Lung microvascular endothelial cell (primary cell): ENCODE measurements at regions not wholly inside any gene's neighbourhood (a gene's known extent, or its start where the extent isn't known, plus 50 kb on each side); places are given as distances from the start of the nearest gene placed in this dataset.

Experiments
- DNase-seq, 2 donors: peaks; one replicate each; pipeline versions ENCODE4 v3.0.0 to v3.0.0-alpha.2; 2010; ENCODE audit warnings: low read depth in 2 of 2

GRCh38 chr13:78228211-78228610 lies 309.6 kb upstream of the EDNRB start:
- no peak for DNase-seq

DNA sequence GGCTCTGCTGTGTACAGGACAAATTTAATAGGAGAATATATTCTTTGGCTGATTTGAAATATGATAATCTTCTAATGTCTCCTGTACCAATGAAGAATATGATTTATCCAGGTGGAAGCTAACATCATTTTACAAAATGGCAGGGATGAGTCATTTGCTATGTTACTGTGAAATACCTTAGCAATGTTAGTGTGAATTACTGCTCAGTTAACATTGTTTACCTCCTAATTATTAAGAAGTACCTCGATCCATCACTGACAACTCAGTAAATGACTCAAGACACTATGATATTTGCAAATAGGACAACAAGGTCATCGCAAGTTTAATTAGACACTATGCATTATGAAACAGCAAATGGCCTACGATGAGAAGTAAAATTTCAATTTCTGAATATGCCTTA lies 309.1 kb upstream of the EDNRB start:
- DNase-seq, result no peak

GRCh38 chr13:78215458-78216108 lies 297.0 kb upstream of the EDNRB start:
- no peak for DNase-seq

- DNase-seq, result no peak
Measured at GRCh38 chr13:78201411-78201810, 282.8 kb upstream of the EDNRB start.

- no peak for DNase-seq
Measured at GRCh38 chr13:78198821-78199220, 280.2 kb upstream of the EDNRB start.

DNA sequence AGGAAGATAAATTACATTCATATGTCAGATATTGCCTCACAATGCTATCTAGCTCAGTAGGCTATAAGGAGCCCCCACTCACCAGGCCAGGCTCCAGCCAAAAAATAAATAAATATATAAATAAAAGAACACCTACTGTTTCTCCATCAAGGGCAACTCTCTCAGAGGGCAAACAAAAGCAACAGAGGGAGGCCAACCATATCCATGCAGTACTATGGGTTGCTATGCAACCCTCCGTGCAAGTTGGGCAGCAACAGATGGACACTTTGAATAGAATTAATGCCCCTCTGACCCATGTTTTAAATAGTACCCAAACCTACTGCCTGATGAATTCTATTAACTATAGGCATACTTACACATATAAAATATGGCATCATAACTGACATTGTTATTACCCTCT lies 279.8 kb upstream of the EDNRB start:
- no peak for DNase-seq

- DNase-seq, result no peak
Measured at GRCh38 chr13:78197231-78197630, 278.6 kb upstream of the EDNRB start.

DNA sequence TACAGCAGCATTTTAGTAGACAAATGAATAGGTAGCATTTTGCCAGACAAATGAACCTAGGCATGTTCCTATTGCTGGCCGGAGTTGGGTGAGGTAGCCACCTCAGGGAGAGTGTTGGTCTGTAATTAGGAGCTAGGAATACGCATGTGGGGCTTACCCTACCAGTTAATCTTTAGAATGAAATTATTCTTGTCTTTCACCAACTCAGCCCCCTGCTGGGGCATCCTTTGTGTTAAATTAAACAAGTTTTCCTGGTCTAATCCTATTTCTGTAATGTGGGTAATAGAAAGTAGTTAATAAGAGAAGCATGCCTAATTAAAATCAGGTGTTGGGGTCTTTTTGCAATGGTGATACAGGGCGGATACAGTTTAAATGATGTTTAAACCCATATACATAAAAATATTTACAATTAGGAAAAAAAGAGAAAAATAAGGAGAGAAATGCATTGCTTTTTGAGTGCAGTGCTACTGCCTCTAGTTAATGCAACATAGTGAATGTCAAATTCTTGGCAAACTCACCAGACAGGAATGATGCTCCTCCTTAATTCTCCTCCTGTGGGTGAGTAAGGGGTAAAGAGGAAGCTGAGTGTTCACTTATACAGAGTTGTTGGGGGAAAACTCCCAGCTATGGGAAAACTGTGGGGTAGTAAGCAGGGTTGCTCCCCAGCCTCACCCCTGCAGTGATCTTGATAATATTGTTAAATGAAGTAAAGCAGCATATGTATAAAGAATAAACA lies 276.4 kb upstream of the EDNRB start:
- peak in 1 of 2 donors; percentile 38 for DNase-seq

DNA sequence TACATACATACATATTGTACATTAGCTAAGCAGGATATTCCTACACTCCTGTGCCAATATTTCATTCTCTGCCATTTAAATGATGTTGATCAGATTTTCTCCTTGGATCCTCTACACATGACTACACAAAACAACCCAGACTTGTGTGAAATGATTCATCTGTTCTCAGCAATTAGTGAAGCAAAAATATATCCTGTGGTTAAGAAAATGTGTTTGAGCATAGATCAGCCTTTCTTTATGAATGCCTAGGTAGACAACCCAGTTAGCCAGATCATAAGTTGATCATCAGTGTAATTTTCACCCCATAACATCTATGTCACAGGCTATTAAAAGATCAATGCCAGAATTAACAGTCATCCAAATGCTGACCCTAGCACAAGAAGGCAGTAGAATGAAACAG lies 275.2 kb upstream of the EDNRB start:
- DNase-seq, result no peak

DNA sequence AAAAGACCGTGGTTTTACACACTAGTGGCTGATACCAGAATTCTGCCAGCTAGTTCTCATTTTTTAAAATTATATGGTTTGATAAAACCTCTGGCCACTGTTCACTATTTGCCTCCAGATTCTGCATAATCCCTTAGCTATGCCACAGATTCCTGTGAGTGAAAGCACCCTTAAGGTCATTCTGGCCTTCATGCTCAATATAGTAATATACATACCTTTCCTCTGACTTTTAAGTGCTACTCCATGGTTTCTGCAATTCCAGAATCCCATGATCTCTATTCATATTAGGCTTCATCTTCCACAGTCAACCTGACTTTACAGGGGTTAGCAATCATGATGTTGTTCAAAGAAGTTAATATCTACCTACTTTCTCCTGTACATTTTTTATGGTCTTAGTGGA lies 274.1 kb upstream of the EDNRB start:
- no peak for DNase-seq

DNA sequence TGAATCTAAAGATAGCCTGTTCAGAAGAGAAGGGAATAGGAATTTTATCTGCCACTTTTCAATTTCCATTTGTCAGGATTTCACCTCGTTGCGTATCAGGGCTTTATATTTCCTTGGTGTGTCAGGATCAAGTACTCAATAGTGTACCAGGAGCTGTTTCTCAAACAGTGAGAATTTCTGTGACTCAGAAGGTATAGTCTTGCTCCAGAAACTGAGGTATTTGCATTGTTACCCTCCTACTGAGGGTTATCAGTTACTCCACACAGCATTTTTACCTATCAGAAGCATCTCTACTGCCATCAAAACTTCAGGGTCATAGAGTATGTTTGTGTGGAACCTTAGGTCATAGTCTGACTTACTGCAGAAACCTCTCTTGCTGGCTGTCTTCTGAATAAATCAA lies 271.7 kb upstream of the EDNRB start:
- DNase-seq, result no peak

DNA sequence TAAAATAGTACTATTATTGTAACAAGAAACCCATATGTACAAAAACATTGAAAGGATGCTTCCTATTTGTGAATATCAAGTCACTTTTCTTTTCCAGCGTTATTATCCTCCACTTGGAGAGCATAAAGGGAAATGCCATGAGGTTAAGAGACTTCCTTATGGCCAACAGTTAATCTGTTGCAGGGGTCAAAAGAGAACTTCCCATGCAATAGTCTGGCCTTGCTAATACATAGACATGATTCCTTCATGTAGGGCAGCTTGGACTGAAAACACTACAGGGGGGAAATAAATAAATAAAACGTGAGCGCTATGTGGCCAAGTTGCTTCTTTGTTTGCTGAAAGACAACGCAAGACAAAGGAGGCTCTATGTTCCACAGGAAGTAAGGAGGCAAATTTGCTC lies 269.1 kb upstream of the EDNRB start:
- DNase-seq, result peak in 1 of 2 donors; percentile 54

- DNase-seq, result no peak
Measured at GRCh38 chr13:78185700-78186099, 267.1 kb upstream of the EDNRB start.

DNA sequence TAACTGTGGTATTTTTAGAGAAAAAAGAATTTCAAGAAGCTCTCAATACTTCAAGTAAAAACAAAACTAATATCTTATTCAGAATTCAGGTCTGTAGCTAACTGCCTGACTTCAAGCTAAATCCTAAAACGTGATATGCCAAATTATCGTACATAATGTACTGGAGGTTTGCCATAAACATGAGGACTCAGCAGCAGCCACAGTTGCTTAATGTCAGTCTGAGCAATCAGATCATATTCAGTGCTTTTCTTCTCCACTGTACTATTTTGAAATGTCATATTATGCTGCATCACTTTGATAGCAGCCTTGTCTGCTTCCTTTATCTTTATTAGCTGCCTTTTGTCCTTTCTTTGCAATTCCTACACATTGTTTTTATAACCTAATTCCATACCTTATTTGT lies 265.1 kb upstream of the EDNRB start:
- DNase-seq, result peak in 1 of 2 donors; percentile 4

DNA sequence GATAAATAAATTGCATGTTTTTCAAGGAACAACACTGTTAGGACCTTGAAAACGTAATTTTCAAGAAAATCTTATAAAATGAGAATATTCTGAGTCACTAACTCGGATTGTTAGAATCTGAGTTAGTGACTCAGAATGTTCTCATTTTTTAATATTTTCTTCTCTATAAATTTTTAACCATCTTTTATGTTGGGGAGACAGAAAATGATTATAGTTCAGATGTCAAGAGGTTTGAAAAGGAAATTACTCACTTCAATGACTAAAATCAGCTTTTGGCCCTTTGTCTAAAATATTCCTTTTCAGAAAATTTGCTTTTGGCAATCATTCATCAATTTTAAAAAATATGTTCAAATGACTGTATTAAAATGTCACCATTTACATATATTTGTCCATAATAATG lies 264.2 kb upstream of the EDNRB start:
- peak in 1 of 2 donors; percentile 2 for DNase-seq

GRCh38 chr13:78177306-78177705 lies 258.7 kb upstream of the EDNRB start:
- DNase-seq, result no peak

DNA sequence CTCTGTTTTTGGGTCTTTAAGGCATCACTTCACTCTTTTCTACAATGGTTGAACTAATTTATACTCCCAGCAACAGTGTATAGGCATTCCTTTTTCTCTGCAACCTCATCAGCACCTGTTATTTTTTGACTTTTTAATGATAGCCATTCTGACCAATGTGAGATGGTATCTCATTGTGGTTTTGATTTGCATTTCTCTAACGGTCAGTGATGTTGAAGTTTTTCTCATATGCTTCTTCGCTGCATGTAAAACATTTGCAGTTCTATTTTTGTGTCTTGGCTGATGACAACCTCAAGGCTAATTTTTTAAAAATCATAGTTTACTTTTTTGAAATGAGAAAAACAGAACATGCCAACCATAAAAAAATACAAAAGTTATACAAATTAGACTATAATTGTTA lies 258.2 kb upstream of the EDNRB start:
- no peak for DNase-seq

GRCh38 chr13:78169386-78169785 lies 250.8 kb upstream of the EDNRB start:
- no peak for DNase-seq

- DNase-seq, result no peak
Measured at GRCh38 chr13:78168981-78169380, 250.3 kb upstream of the EDNRB start.

GRCh38 chr13:78161266-78161665 lies 242.6 kb upstream of the EDNRB start:
- DNase-seq, result no peak

DNA sequence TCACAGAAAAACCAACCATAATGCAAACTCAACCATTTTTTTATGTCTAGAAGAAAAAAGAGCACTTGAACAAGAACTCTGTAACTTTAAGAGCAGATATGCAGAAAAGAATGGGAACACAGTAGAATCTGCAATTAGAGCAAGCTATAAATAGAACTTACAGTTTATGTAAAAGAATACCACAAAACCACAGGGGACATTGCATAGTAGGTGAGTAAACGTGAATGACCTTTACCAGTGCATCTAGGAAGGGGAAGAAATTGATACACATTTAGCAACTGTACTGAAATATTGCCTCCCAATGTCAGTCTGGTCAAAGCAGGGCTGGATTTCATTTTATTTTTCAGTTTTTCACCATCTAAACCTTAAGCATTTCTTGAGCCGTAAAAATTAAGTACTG lies 242.2 kb upstream of the EDNRB start:
- no peak for DNase-seq

- DNase-seq, result no peak
Measured at GRCh38 chr13:78152415-78152814, 233.8 kb upstream of the EDNRB start.

GRCh38 chr13:78147905-78148304 lies 229.3 kb upstream of the EDNRB start:
- peak in 1 of 2 donors; percentile 87 for DNase-seq
